ENCODE measurements at regions not wholly inside any gene's neighbourhood (a gene's known extent, or its start where the extent isn't known, plus 50 kb on each side); places are given as distances from the start of the nearest gene placed in this dataset.

GRCh38 chr3:169029674-169030285 is 633.7 kb downstream of the MECOM start:
- Histone ChIP-seq H3K4me3 (ENCODE audit: low read depth, low read length, poor library complexity, severe bottlenecking) (no peak overlapping the region), H3K9me2 (ENCODE audit: low read depth, low read length) (no peaks in the 10 kb centered on the region), H3F3A (ENCODE audit: insufficient read depth, low read length) (no peaks in the 10 kb centered on the region), H4K20me1 (ENCODE audit: insufficient read depth, low read length) (no peaks in the 10 kb centered on the region), H3K4me2 (ENCODE audit: low read length) (no peak overlapping the region), H3K9me3 (ENCODE audit: low read length) (no peaks in the 10 kb centered on the region), H3K36me3 (ENCODE audit: insufficient read depth, low read length) (no peaks in the 10 kb centered on the region), H2AFZ (ENCODE audit: low read length) (no peak overlapping the region), H3K27ac (ENCODE audit: low read depth, low read length, poor library complexity, severe bottlenecking) (no peak overlapping the region), H3K79me2 (ENCODE audit: insufficient read depth, low read length) (no peaks in the 10 kb centered on the region), H3K9ac (ENCODE audit: low read length) (no peak overlapping the region), H3K4me1 (ENCODE audit: insufficient read depth, low read length, severe bottlenecking) (no peaks in the 10 kb centered on the region), H3K27me3 (ENCODE audit: insufficient read depth, low read length) (no peaks in the 10 kb centered on the region)
- TF ChIP-seq EZH2 (IDR thresholded peaks at IDR 0.05; ENCODE audit: borderline replicate concordance, low read length) (no peak), CTCF (IDR thresholded peaks at IDR 0.05; ENCODE audit: low read length) (no peak)

GRCh38 chr3:169028716-169029115 is 634.8 kb downstream of the MECOM start:
- H3F3A ChIP-seq (ENCODE audit: insufficient read depth, low read length), result no peaks in the 10 kb centered on the region
- H3K27ac ChIP-seq (ENCODE audit: low read depth, low read length, poor library complexity, severe bottlenecking), result no peak overlapping the region
- H3K4me2 ChIP-seq (ENCODE audit: low read length), result no peak overlapping the region
- no peak for TF ChIP-seq CTCF (IDR thresholded peaks at IDR 0.05; ENCODE audit: low read length)
- TF ChIP-seq EZH2 (IDR thresholded peaks at IDR 0.05; ENCODE audit: borderline replicate concordance, low read length), result no peak
- no peak overlapping the region for H2AFZ ChIP-seq (ENCODE audit: low read length)
- H3K36me3 ChIP-seq (ENCODE audit: insufficient read depth, low read length), result no peaks in the 10 kb centered on the region
- H3K79me2 ChIP-seq (ENCODE audit: insufficient read depth, low read length), result no peaks in the 10 kb centered on the region
- no peak overlapping the region for H3K9ac ChIP-seq (ENCODE audit: low read length)
- H3K9me2 ChIP-seq (ENCODE audit: low read depth, low read length), result no peaks in the 10 kb centered on the region
- no peaks in the 10 kb centered on the region for H3K9me3 ChIP-seq (ENCODE audit: low read length)
- no peaks in the 10 kb centered on the region for H4K20me1 ChIP-seq (ENCODE audit: insufficient read depth, low read length)
- H3K4me3 ChIP-seq (ENCODE audit: low read depth, low read length, poor library complexity, severe bottlenecking), result no peak overlapping the region
- H3K4me1 ChIP-seq (ENCODE audit: insufficient read depth, low read length, severe bottlenecking), result no peaks in the 10 kb centered on the region
- H3K27me3 ChIP-seq (ENCODE audit: insufficient read depth, low read length), result no peaks in the 10 kb centered on the region

- no peak overlapping the region for H3K4me2 ChIP-seq (ENCODE audit: low read length)
- no peak overlapping the region for H3K4me3 ChIP-seq (ENCODE audit: low read depth, low read length, poor library complexity, severe bottlenecking)
- no peak overlapping the region for H2AFZ ChIP-seq (ENCODE audit: low read length)
Measured at GRCh38 chr3:169026543-169027182, 636.8 kb downstream of the MECOM start.

More at GRCh38 chr3:169026543-169027182, 636.8 kb downstream of the MECOM start:
- Histone ChIP-seq H3K27ac (ENCODE audit: low read depth, low read length, poor library complexity, severe bottlenecking) (no peak overlapping the region), H3K4me1 (ENCODE audit: insufficient read depth, low read length, severe bottlenecking) (no peaks in the 10 kb centered on the region), H3K9me2 (ENCODE audit: low read depth, low read length) (no peaks in the 10 kb centered on the region), H3K9me3 (ENCODE audit: low read length) (no peaks in the 10 kb centered on the region), H4K20me1 (ENCODE audit: insufficient read depth, low read length) (no peaks in the 10 kb centered on the region), H3K36me3 (ENCODE audit: insufficient read depth, low read length) (no peaks in the 10 kb centered on the region), H3K27me3 (ENCODE audit: insufficient read depth, low read length) (no peaks in the 10 kb centered on the region), H3F3A (ENCODE audit: insufficient read depth, low read length) (no peaks in the 10 kb centered on the region), H3K9ac (ENCODE audit: low read length) (no peak overlapping the region), H3K79me2 (ENCODE audit: insufficient read depth, low read length) (no peaks in the 10 kb centered on the region)
- TF ChIP-seq CTCF (IDR thresholded peaks at IDR 0.05; ENCODE audit: low read length) (no peak), EZH2 (IDR thresholded peaks at IDR 0.05; ENCODE audit: borderline replicate concordance, low read length) (no peak)
